GM11168 (cell line): ENCODE measurements at regions not wholly inside any gene's neighbourhood (a gene's known extent, or its start where the extent isn't known, plus 50 kb on each side); places are given as distances from the start of the nearest gene placed in this dataset.
"Not testable (repeated sequence)": the region's sequence is repeated elsewhere in the genome, so short reads cannot be mapped to it uniquely, and the experiment has no call there.

Experiments
- in situ Hi-C: fragments of 300-500 bp; cut with MboI; formaldehyde crosslinking; loops from one replicate; pipeline ENCODE4 v1.12.0; 2022; ENCODE audit warnings: low sequenced_read_pairs; ENCODE audit not compliant: unreplicated experiment

GRCh38 chr3:75507956-75508355 lies 156.2 kb upstream of the FRG2C start:
- in situ Hi-C loops = not testable (repeated sequence)

GRCh38 chr3:75527657-75528056 lies 136.5 kb upstream of the FRG2C start:
- in situ Hi-C loops = not testable (repeated sequence)

GRCh38 chr3:75552095-75552494 lies 112.0 kb upstream of the FRG2C start:
- in situ Hi-C loops = not testable (repeated sequence)

- in situ Hi-C loops = not testable (repeated sequence)
Measured at GRCh38 chr3:75564427-75564826, 99.7 kb upstream of the FRG2C start.

- in situ Hi-C loops = not testable (repeated sequence)
Measured at GRCh38 chr3:75572303-75572702, 91.8 kb upstream of the FRG2C start.

GRCh38 chr3:75579091-75579490 lies 85.0 kb upstream of the FRG2C start:
- in situ Hi-C loops = not testable (repeated sequence)

GRCh38 chr3:75579536-75579935 lies 84.6 kb upstream of the FRG2C start:
- in situ Hi-C loops = not testable (repeated sequence)

GRCh38 chr3:75579981-75580782 lies 83.9 kb upstream of the FRG2C start:
- in situ Hi-C loops = not testable (repeated sequence)

GRCh38 chr3:75582536-75582935 lies 81.6 kb upstream of the FRG2C start:
- in situ Hi-C loops = not testable (repeated sequence)

- in situ Hi-C loops = not testable (repeated sequence)
Measured at GRCh38 chr3:75583116-75583515, 81.0 kb upstream of the FRG2C start.

DNA sequence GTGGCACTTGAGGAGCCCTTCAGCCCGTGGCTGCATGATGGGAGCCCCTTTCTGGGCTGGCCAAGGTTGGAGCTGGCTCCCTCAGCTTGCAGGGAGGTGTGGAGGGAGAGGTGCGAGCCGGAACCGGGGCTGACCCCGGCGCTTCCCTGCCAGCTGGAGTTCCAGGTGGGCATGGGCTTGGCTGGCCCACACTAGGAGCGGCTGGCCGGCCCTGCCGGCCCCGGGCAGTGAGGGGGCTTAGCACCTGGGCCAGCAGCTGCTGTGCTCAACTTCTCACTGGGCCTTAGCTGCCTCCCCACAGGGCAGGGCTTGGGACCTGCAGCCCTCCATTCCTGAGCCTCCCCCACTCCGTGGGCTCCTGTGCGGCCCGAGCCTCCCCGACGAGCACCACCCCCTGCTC lies 76.4 kb upstream of the FRG2C start:
- in situ Hi-C loops = not testable (repeated sequence)

DNA sequence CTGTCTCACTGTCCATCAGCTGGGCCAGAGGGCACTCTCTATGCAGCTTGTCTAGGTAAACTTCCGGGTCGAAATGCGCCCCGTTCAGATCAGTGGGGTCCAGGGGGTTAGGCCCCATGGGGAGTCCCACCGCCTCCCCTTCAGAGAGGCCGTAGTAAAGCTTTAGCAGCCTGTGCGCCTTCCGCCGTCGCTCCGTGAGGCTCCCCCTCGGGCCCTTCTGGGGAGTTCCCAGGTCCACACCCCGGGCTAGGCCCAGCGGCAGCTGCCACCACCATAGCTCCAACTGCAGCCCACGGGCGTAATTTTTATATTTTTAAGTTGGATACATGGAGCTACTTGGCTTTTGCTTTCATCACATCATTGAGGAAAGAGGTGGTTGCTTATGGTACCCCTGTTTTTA lies 73.7 kb upstream of the FRG2C start:
- in situ Hi-C loops = not testable (repeated sequence)

DNA sequence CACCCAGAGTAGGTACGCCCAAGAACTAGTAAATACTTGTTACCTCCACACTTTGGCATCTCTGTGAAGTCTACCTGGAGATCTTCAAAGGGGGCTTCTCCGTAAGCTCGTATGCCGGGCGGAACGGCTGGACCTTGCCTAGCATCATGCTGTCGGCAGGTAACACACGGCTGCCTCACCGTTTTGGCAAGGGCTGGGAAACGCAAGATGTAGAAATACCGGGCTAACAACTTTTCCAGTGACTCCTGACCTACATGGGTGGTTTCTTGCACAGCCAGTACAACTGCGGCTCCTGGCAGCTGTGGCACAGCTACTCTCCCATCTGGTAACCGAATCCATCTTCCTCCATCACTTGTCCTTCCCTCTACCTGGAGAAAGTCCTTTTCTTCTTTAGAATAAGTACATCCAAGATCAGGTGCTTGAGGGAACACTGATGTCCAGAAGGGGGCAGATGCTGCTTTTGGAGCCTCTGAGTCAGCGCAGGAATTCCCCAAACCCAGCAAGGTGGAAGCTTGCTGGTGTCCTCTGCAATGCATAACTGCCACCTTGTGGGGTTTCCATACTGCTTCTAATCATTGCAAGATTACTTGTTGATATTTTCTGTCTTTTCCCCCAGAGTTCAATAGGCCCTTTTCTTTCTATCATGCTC lies 59.7 kb upstream of the FRG2C start:
- in situ Hi-C loops = not testable (repeated sequence)

DNA sequence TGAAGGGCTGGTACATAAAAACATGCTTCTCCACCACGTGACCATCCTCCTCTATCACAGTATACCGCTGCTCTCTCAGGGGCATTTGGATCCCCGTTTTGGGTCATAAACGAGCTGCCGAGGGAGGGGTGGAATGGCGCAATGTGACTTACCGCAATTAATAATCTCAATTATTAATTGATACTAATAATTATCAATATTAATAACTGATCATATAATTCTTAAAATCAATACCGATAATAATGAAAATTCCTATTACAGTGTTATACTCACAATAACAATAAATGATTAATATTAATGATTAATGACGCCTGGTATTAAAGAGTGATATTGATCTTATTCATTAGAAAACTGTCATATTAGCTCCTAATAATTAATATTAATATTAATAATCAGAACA lies 56.1 kb upstream of the FRG2C start:
- in situ Hi-C loops = not testable (repeated sequence)

- in situ Hi-C loops = not testable (repeated sequence)
Measured at GRCh38 chr3:75609598-75609997, 54.5 kb upstream of the FRG2C start.

GRCh38 chr3:75610773-75611172 lies 53.4 kb upstream of the FRG2C start:
- in situ Hi-C loops = no loop called here

DNA sequence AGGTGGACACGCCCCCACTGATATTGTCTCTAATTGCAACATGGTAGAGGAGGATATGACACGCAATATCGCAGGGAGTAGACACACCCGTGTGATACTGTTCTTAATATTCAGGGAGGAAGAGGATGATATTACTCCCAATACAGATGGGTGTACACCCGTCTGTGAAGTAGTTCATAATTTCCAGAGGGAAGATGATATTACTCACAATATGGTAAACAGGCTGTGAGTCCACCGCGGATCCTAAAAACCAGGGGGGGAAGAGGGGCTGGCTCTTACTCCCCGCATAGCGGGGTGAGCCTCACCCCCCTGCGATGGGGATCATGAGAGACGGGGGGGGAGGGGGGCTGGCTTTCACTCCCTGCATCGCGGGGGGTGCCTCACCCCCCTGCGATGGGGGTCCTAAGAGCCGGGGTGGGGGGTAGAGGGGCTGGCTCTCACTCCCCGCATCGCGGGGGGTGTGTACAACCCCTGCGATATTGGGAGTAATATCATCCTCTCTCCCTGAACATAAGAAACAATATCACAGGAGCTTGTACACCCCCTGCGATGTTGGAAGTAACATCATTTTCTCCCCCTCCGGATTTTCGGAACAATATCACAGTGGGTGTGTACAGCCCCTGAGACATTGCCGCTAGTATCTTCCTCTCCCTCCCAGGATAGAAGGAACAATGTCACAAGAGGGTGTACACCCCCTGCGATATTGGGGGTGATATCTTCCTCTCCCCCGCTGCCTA lies 52.2 kb upstream of the FRG2C start:
- in situ Hi-C loops = not testable (repeated sequence)
